ENCODE measurements at regions not wholly inside any gene's neighbourhood (a gene's known extent, or its start where the extent isn't known, plus 50 kb on each side); places are given as distances from the start of the nearest gene placed in this dataset.
A peak's percentile ranks its signal among the peaks of the same experiment; 100 is the strongest.

GRCh38 chr12:47394070-47394469, 311.8 kb downstream of the RPAP3 start:
- intact Hi-C loops (cut with micrococcal nuclease) (no loop called here), in situ Hi-C loops (cut with MboI; ENCODE audit: low sequenced_read_pairs) (loop anchor here (10.0 kb wide), 1 partner anchor 319 kb away; the partner anchor contains the start of genes AMIGO2 and PCED1B), dilution Hi-C loops (cut with HindIII; ENCODE audit: low sequenced_read_pairs, unreplicated experiment) (no loop called here)
- no TSS peak for BruUV-seq (replicated peaks)
- Histone ChIP-seq H3K4me3 (ENCODE audit: insufficient read depth, low read depth, low read length) (no peak overlapping the region), H3K4me2 (ENCODE audit: low read depth, low read length) (no peak overlapping the region), H4K5ac (ENCODE audit: low read depth, low read length) (peak overlapping the region; percentile 86), H2BK120ac (ENCODE audit: low read depth, low read length) (peak overlapping the region; percentile 47), H2BK15ac (ENCODE audit: low read depth, low read length) (no peak overlapping the region), H2BK20ac (ENCODE audit: low read depth, low read length) (peak overlapping the region; percentile 48; the same call in 1 of the 2 replicates), H3K56ac (ENCODE audit: extremely low read depth, insufficient read depth, low read length) (no peak overlapping the region), H2AFZ (replicated peaks; ENCODE audit: low read length, poor library complexity) (peak overlapping the region; percentile 0), H3K4ac (ENCODE audit: low read depth, low read length) (peak overlapping the region; percentile 50; the same call in 1 of the 2 replicates), H3K27ac (ENCODE audit: insufficient read depth, low read length) (no peak overlapping the region), H4K20me1 (ENCODE audit: insufficient read depth, low read length) (no peaks in the 10 kb centered on the region), H3K9me3 (ENCODE audit: control insufficient read depth, insufficient read depth, low read length) (peaks cover 5% of the 10 kb centered on the region; the same call in 1 of the 2 replicates), H2BK5ac (ENCODE audit: low read depth, low read length, poor library complexity, severe bottlenecking) (no peak overlapping the region), H3K27me3 (ENCODE audit: control insufficient read depth, insufficient read depth, low read length) (no peaks in the 10 kb centered on the region), H3K14ac (replicated peaks; ENCODE audit: low read depth, low read length) (0 out of 2 replicates have a peak overlapping the region, but pooled peaks have one; percentile 9), H3K36me3 (ENCODE audit: control insufficient read depth, insufficient read depth, low read length) (no peaks in the 10 kb centered on the region), H3K9ac (ENCODE audit: low read depth, low read length) (no peak overlapping the region), H2AK5ac (ENCODE audit: low read depth, low read length) (peak overlapping the region; percentile 64; the same call in 1 of the 2 replicates), H4K8ac (ENCODE audit: low read depth in 2 of 2, low read length in 2 of 2) (peak overlapping the region in 1 of 2 experiments; percentile 54; a peak in 1 of 4 replicates), H3K9me1 (ENCODE audit: insufficient read depth, low read length) (0 out of 2 replicates have a peak, but pooled peaks cover 3% of the 10 kb centered on the region), H3K79me1 (ENCODE audit: low read depth in 1 of 2, low read length in 2 of 2) (no peaks in the 10 kb centered on the region), H4K91ac (ENCODE audit: insufficient read depth, low read depth, low read length) (no peak overlapping the region; the same call in 1 of the 2 replicates), H3K4me1 (ENCODE audit: control insufficient read depth, insufficient read depth, low read length) (peaks cover 4% of the 10 kb centered on the region; the same call in 1 of the 2 replicates), H3K23ac (ENCODE audit: low read depth, low read length) (no peak overlapping the region), H3K18ac (ENCODE audit: low read depth, low read length) (0 out of 2 replicates have a peak overlapping the region, but pooled peaks have one; percentile 16), H2AK9ac (replicated peaks; ENCODE audit: low read depth, low read length, poor library complexity) (no peak overlapping the region)
- ChIA-PET POLR2A (ENCODE audit: unreplicated experiment) (no interaction called here), CTCF (no interaction called here)
- 67% methylated on average over 1 of the region's 4 CpGs; no CpG with 5 or more reads in 1 of the 2 experiments for WGBS, 2 experiments (ENCODE audit: extremely low coverage in 2 of 2, insufficient read length in 1 of 2)
- ATAC-seq (ENCODE audit: low read depth): no peak
- no peak for DNase-seq
- TF ChIP-seq CEBPB (IDR thresholded peaks at IDR 0.05; ENCODE audit: low read depth, low read length) (no peak), MAZ (IDR thresholded peaks at IDR 0.05; ENCODE audit: borderline replicate concordance, low read depth, low read length) (no peak), USF2 (IDR thresholded peaks at IDR 0.05; ENCODE audit: low read depth, low read length) (no peak), MXI1 (IDR thresholded peaks at IDR 0.05; ENCODE audit: borderline replicate concordance, low read depth, low read length) (no peak), RAD21 (IDR thresholded peaks at IDR 0.05; ENCODE audit: low read length) (no peak), ELK1 (IDR thresholded peaks at IDR 0.05; ENCODE audit: borderline replicate concordance, low read depth, low read length) (no peak), CHD1 (IDR thresholded peaks at IDR 0.05; ENCODE audit: low read depth, low read length) (no peak), CTCF (conservative IDR thresholded peaks at IDR 0.05; ENCODE audit: low read depth, low read length) (no peak), MAFK (IDR thresholded peaks at IDR 0.05; ENCODE audit: low read depth, low read length) (no peak), SMC3 (IDR thresholded peaks at IDR 0.05; ENCODE audit: low read depth, low read length) (no peak), RFX5 (IDR thresholded peaks at IDR 0.05; ENCODE audit: low read depth, low read length) (no peak)
